ENCODE measurements at regions not wholly inside any gene's neighbourhood (a gene's known extent, or its start where the extent isn't known, plus 50 kb on each side); places are given as distances from the start of the nearest gene placed in this dataset.

DNA sequence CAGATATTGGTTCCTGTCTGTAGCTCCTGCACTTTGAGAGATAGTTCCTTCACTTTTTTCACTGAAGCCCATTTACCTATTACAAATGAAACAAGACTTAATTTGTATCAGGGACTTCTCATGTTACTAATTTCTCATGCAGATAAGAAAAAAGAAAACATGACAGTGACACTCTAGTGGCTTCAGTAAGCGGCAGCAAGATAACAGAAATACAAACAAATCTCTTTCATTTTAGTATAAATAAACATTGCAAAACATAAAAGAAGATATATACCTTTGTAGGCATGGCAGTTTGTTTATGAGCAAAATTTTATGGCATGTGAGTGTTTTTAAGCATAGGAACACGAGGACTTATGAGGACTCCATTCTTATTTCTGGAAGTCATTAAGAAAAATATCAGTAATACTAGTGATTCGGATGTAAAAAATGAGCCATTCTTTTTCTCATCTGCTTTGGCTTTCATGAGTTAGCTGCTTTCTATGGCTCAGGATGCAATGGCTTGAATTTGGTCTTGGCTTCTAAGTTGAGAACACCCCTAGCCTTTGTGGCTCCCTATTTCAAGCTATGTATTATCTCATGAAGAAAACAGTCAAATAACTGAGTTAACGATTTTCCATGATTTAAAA is 310.1 kb upstream of the RGS6 start:
- 74 to 83% methylated on average over 4 of the region's 4 CpGs for WGBS, 2 donors

GRCh38 chr14:71623939-71624338 is 308.3 kb upstream of the RGS6 start:
- intact Hi-C loops (cut with DNase I), result no loop called here
- H3K27ac ChIP-seq, result no peak overlapping the region
- H3K36me3 ChIP-seq (replicated peaks in 1 of 2; ENCODE audit: insufficient read depth in 1 of 2, low read depth in 2 of 2), result peaks cover 0 to 3% of the 10 kb centered on the region in 2 donors
- TF ChIP-seq, protein P1, sequence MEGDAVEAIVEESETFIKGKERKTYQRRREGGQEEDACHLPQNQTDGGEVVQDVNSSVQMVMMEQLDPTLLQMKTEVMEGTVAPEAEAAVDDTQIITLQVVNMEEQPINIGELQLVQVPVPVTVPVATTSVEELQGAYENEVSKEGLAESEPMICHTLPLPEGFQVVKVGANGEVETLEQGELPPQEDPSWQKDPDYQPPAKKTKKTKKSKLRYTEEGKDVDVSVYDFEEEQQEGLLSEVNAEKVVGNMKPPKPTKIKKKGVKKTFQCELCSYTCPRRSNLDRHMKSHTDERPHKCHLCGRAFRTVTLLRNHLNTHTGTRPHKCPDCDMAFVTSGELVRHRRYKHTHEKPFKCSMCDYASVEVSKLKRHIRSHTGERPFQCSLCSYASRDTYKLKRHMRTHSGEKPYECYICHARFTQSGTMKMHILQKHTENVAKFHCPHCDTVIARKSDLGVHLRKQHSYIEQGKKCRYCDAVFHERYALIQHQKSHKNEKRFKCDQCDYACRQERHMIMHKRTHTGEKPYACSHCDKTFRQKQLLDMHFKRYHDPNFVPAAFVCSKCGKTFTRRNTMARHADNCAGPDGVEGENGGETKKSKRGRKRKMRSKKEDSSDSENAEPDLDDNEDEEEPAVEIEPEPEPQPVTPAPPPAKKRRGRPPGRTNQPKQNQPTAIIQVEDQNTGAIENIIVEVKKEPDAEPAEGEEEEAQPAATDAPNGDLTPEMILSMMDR (IDR thresholded peaks at IDR 0.05), result no peak
- no peak for TF ChIP-seq POLR2A (IDR thresholded peaks at IDR 0.05)
- no peaks in the 10 kb centered on the region for H3K4me1 ChIP-seq
- H3K4me3 ChIP-seq, result no peak overlapping the region
- H3K27me3 ChIP-seq, result no peaks in the 10 kb centered on the region
- WGBS, 2 donors, result 75% methylated on average over 8 of the region's 8 CpGs
- H3K9me3 ChIP-seq, result no peaks in the 10 kb centered on the region
- DNase-seq (no peak), ATAC-seq (no peak)

More for the DNA sequence above, 310.1 kb upstream of the RGS6 start:
- Histone ChIP-seq H3K36me3 (replicated peaks in 1 of 2; ENCODE audit: insufficient read depth in 1 of 2, low read depth in 2 of 2) (peaks cover 0 to 3% of the 10 kb centered on the region in 2 donors), H3K9me3 (no peaks in the 10 kb centered on the region), H3K27me3 (no peaks in the 10 kb centered on the region), H3K4me3 (no peak overlapping the region), H3K27ac (no peak overlapping the region), H3K4me1 (no peaks in the 10 kb centered on the region)
- TF ChIP-seq POLR2A (IDR thresholded peaks at IDR 0.05), result no peak
- no peak for DNase-seq
- ATAC-seq, result no peak
- intact Hi-C loops (cut with DNase I), result no loop called here

DNA sequence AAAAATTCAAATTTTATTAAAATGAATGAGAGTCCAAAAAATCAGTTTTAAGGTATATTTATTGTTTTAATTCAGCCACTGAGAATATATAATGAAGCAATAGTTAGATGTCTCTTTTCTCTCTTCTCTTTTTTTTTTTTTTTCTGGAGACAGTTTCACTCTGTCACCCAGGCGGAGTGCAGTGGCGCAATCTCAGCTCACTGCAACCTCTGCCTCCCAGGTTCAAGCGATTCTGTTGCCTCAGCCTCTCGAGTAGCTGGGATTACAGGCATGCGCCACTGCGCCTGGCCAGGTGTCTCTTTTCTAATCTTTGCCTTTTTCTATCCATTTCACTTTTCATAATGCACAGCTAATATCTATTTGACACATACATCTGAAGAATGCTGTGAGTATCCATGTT is 307.1 kb upstream of the RGS6 start:
- no peak for ATAC-seq
- peaks cover 0 to 3% of the 10 kb centered on the region in 2 donors for H3K36me3 ChIP-seq (replicated peaks in 1 of 2; ENCODE audit: insufficient read depth in 1 of 2, low read depth in 2 of 2)
- no peaks in the 10 kb centered on the region for H3K9me3 ChIP-seq
- H3K27me3 ChIP-seq, result no peaks in the 10 kb centered on the region
- WGBS, 2 donors, result 84 to 94% methylated on average over 6 of the region's 6 CpGs
- intact Hi-C loops (cut with DNase I), result no loop called here
- no peak overlapping the region for H3K4me3 ChIP-seq
- no peak for DNase-seq
- no peak overlapping the region for H3K27ac ChIP-seq
- H3K4me1 ChIP-seq, result no peaks in the 10 kb centered on the region
- TF ChIP-seq, protein P1 (IDR thresholded peaks at IDR 0.05), result no peak
- no peak for TF ChIP-seq POLR2A (IDR thresholded peaks at IDR 0.05)

- intact Hi-C loops (cut with DNase I), result no loop called here
- Histone ChIP-seq H3K4me3 (no peak overlapping the region), H3K36me3 (replicated peaks in 1 of 2; ENCODE audit: insufficient read depth in 1 of 2, low read depth in 2 of 2) (peaks cover 0 to 3% of the 10 kb centered on the region in 2 donors), H3K27ac (no peak overlapping the region), H3K4me1 (no peaks in the 10 kb centered on the region), H3K9me3 (no peaks in the 10 kb centered on the region), H3K27me3 (no peaks in the 10 kb centered on the region)
- DNase-seq (no peak), ATAC-seq (no peak)
- TF ChIP-seq POLR2A (IDR thresholded peaks at IDR 0.05), result no peak
- TF ChIP-seq, protein P1 (IDR thresholded peaks at IDR 0.05), result no peak
- WGBS, 2 donors, result 75 to 79% methylated on average over 6 of the region's 6 CpGs
Observed at GRCh38 chr14:71625891-71626701, 306.1 kb upstream of the RGS6 start.

GRCh38 chr14:71628433-71628832 is 303.8 kb upstream of the RGS6 start:
- intact Hi-C loops (cut with DNase I), result no loop called here
- DNase-seq (no peak), ATAC-seq (no peak)
- Histone ChIP-seq H3K9me3 (no peaks in the 10 kb centered on the region), H3K36me3 (replicated peaks in 1 of 2; ENCODE audit: insufficient read depth in 1 of 2, low read depth in 2 of 2) (peaks cover 0 to 3% of the 10 kb centered on the region in 2 donors), H3K27ac (no peak overlapping the region), H3K4me1 (no peaks in the 10 kb centered on the region), H3K27me3 (no peaks in the 10 kb centered on the region), H3K4me3 (no peak overlapping the region)
- TF ChIP-seq, protein P1 (IDR thresholded peaks at IDR 0.05), result no peak
- TF ChIP-seq POLR2A (IDR thresholded peaks at IDR 0.05), result no peak

Measured in body of pancreas (tissue), 4 donors.